ENCODE measurements at regions not wholly inside any gene's neighbourhood (a gene's known extent, or its start where the extent isn't known, plus 50 kb on each side); places are given as distances from the start of the nearest gene placed in this dataset.

DNA sequence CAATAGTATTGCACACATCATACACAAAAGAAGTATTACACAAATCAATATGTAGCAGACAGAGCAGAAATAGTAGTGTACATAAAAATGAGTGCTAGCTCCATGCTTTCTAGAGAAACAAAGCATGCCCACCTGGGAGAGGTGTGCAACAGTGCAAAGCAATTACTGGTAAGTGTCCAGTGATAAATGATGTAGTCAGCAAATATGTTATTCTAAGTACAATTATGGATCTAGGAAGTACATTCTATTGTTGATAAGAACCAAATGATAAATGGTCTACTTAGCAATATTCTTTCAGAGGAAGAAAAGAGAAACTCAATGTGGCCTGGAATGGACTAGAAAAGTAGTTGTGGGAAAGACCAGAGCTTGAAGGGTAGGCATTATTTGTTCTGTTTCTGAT, 188.6 kb downstream of the HINT1 start:
- no peak overlapping the region for H3K9ac ChIP-seq (ENCODE audit: low read length)
- H3K36me3 ChIP-seq (ENCODE audit: control insufficient read depth, insufficient read depth, low read length), result no peaks in the 10 kb centered on the region
- peaks cover 9% of the 10 kb centered on the region; the same call in 1 of the 2 replicates for H3K4me1 ChIP-seq (ENCODE audit: control insufficient read depth, insufficient read depth, low read length)
- no peak overlapping the region for H3K4me3 ChIP-seq (ENCODE audit: low read depth, low read length)
- peaks cover 4% of the 10 kb centered on the region for H3K9me3 ChIP-seq (ENCODE audit: control insufficient read depth, insufficient read depth, low read depth, low read length)
- H3K27me3 ChIP-seq (ENCODE audit: control insufficient read depth, insufficient read depth, low read length), result no peaks in the 10 kb centered on the region
- no peak overlapping the region for H3K27ac ChIP-seq (ENCODE audit: low read depth, low read length)

DNA sequence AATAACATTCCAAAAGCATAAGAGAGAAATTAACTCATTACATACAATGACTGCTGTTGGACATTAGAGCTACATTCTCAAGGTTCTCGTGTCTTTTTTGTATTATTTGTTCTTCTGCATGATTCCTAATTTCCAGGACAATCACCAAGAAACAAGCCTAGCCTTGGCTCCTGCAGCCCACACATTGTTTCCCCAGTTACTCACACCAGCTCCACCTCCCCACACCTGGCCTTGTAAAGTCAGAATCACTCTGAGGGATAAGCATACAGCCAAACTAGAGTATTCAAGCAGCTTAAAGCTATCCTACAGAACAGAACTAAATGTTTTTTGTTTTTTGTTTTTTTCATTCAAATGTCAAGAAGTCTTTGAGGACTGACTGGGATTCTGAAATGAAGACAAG, 189.2 kb downstream of the HINT1 start:
- H3K27me3 ChIP-seq (ENCODE audit: control insufficient read depth, insufficient read depth, low read length), result no peaks in the 10 kb centered on the region
- no peak overlapping the region for H3K4me3 ChIP-seq (ENCODE audit: low read depth, low read length)
- no peaks in the 10 kb centered on the region; the same call in 1 of the 2 replicates for H3K9me3 ChIP-seq (ENCODE audit: control insufficient read depth, insufficient read depth, low read depth, low read length)
- no peaks in the 10 kb centered on the region for H3K36me3 ChIP-seq (ENCODE audit: control insufficient read depth, insufficient read depth, low read length)
- peaks cover 9% of the 10 kb centered on the region; the same call in 1 of the 2 replicates for H3K4me1 ChIP-seq (ENCODE audit: control insufficient read depth, insufficient read depth, low read length)
- H3K27ac ChIP-seq (ENCODE audit: low read depth, low read length), result no peak overlapping the region
- H3K9ac ChIP-seq (ENCODE audit: low read length), result no peak overlapping the region

DNA sequence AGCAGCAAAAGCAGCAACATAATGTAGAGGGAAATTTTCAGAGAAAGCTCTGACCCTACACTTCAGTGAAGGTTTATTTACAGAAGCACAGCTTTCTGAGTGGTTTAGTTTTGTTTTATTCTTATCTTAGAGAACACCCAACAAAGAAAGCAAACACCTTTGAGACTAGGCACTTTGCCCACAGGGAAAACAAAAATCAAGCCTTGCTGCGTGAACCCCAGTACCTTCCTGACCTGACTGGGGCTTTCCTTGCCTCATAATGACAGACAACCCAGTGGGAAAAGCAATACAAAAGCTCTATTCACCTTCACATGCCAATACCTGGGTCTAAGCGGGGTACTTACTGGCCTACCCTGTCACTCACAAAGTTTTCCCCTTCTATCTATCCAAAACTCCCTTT, 189.8 kb downstream of the HINT1 start:
- Histone ChIP-seq H3K27ac (ENCODE audit: low read depth, low read length) (no peak overlapping the region), H3K9me3 (ENCODE audit: control insufficient read depth, insufficient read depth, low read depth, low read length) (no peaks in the 10 kb centered on the region; the same call in 1 of the 2 replicates), H3K4me3 (ENCODE audit: low read depth, low read length) (no peak overlapping the region), H3K4me1 (ENCODE audit: control insufficient read depth, insufficient read depth, low read length) (peaks cover 9% of the 10 kb centered on the region; the same call in 1 of the 2 replicates), H3K27me3 (ENCODE audit: control insufficient read depth, insufficient read depth, low read length) (no peaks in the 10 kb centered on the region), H3K9ac (ENCODE audit: low read length) (no peak overlapping the region), H3K36me3 (ENCODE audit: control insufficient read depth, insufficient read depth, low read length) (no peaks in the 10 kb centered on the region)

DNA sequence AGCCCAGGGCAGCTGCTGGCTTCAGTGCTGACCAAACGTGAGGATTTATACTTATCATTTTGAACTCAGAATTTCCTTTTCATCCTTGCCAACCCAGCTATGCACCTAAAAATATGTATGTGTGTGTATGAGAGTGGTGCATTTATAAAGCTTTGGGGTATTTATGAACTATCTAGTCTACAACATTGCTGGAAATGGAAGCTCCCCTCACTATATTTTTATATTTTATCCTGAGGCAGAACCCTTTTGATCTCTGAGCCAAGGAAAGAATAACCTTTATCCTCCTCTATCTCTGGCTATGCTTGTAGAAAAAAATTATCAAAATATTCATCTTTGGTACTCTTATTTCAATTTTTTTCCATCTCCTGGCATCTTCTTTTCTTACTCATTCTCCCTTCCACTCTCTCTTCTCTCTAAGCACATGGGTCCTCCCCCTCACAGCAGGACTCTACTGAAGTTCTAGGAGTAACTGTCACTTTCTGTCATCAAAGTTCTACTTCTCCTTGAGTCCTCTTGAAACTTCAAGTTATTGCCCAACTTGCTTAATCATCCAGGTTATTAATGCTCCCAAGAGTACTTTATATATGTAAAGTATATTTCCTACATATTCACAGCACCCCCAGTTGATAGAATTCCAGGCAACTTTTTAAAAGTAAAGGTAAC, 190.9 kb downstream of the HINT1 start:
- Histone ChIP-seq H3K4me3 (ENCODE audit: low read depth, low read length) (no peak overlapping the region), H3K36me3 (ENCODE audit: control insufficient read depth, insufficient read depth, low read length) (no peaks in the 10 kb centered on the region), H3K9me3 (ENCODE audit: control insufficient read depth, insufficient read depth, low read depth, low read length) (no peaks in the 10 kb centered on the region; the same call in 1 of the 2 replicates), H3K9ac (ENCODE audit: low read length) (no peak overlapping the region), H3K27me3 (ENCODE audit: control insufficient read depth, insufficient read depth, low read length) (no peaks in the 10 kb centered on the region), H3K27ac (ENCODE audit: low read depth, low read length) (no peak overlapping the region), H3K4me1 (ENCODE audit: control insufficient read depth, insufficient read depth, low read length) (peaks cover 9% of the 10 kb centered on the region; the same call in 1 of the 2 replicates)

DNA sequence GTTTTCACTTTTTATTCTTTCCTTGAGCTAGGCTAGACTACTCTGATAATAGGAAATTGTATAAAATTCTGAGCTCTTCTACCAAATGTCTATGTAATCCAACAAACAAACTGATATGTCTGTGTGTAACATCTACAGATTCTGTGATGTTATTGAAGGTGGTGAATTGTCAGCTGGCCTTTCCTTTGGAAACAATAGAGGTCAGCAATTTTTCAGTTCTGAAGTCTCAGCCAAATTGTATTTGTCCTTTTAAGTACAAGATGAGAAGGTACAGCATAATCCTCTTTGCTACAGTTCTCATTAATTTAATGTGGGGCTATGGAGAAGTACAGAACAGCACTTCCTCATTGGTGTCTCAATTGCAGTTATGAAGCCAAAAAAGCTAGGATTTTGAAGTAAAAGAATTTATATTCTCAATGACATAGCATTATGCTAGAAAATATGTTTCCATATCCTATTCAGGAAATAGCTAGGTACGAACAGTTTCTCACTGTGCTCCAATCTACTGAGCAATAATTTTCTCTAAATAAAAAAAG, 198.0 kb downstream of the HINT1 start:
- Histone ChIP-seq H3K9me3 (ENCODE audit: control insufficient read depth, insufficient read depth, low read depth, low read length) (peaks cover 2% of the 10 kb centered on the region; the same call in 1 of the 2 replicates), H3K9ac (ENCODE audit: low read length) (no peak overlapping the region), H3K4me1 (ENCODE audit: control insufficient read depth, insufficient read depth, low read length) (no peaks in the 10 kb centered on the region), H3K27me3 (ENCODE audit: control insufficient read depth, insufficient read depth, low read length) (no peaks in the 10 kb centered on the region), H3K27ac (ENCODE audit: low read depth, low read length) (no peak overlapping the region), H3K4me3 (ENCODE audit: low read depth, low read length) (no peak overlapping the region), H3K36me3 (ENCODE audit: control insufficient read depth, insufficient read depth, low read length) (no peaks in the 10 kb centered on the region)

DNA sequence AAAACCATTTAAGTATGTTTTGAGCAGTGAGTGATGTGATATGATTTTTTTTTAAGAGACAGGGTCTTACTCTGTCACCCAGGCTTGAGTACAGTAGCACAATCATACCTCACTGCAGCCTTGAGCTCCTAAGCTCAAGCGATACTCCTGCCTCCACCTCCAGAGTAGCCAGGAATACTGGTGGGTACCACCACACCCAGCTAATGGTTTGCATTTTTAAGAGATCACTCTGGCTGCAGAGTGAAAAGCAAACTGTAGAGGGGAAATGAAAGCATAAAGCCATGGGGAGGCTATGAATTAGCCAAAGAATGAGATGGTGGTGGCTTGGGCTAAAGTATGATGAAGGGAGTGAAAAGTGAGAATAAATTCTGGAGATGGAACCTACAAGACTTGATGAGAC, 199.1 kb downstream of the HINT1 start:
- H3K4me3 ChIP-seq (ENCODE audit: low read depth, low read length), result no peak overlapping the region
- H3K9ac ChIP-seq (ENCODE audit: low read length), result no peak overlapping the region
- H3K9me3 ChIP-seq (ENCODE audit: control insufficient read depth, insufficient read depth, low read depth, low read length), result peaks cover 2% of the 10 kb centered on the region; the same call in 1 of the 2 replicates
- H3K36me3 ChIP-seq (ENCODE audit: control insufficient read depth, insufficient read depth, low read length), result no peaks in the 10 kb centered on the region
- no peaks in the 10 kb centered on the region for H3K4me1 ChIP-seq (ENCODE audit: control insufficient read depth, insufficient read depth, low read length)
- H3K27me3 ChIP-seq (ENCODE audit: control insufficient read depth, insufficient read depth, low read length), result no peaks in the 10 kb centered on the region
- H3K27ac ChIP-seq (ENCODE audit: low read depth, low read length), result no peak overlapping the region

DNA sequence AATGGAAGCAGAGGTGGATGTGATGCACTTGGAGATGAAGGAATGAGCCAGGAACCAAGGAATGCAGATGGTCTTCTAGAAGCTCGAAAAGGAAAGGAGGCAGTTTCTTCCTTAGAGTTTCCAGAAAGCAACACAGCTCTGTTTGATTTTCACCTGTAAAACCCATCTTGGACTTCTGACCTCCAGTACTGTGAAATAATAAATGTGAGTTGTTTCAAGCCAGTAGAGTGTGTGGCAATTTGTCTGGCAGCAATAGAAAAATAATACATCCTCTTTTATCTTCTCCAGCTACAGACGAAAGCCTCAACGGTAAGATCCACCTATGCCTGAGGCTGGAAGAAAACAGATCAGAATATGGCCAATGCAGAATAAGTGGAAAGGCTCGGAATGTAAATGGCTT, 199.7 kb downstream of the HINT1 start:
- Histone ChIP-seq H3K27me3 (ENCODE audit: control insufficient read depth, insufficient read depth, low read length) (no peaks in the 10 kb centered on the region), H3K4me1 (ENCODE audit: control insufficient read depth, insufficient read depth, low read length) (no peaks in the 10 kb centered on the region), H3K36me3 (ENCODE audit: control insufficient read depth, insufficient read depth, low read length) (no peaks in the 10 kb centered on the region), H3K4me3 (ENCODE audit: low read depth, low read length) (no peak overlapping the region), H3K27ac (ENCODE audit: low read depth, low read length) (no peak overlapping the region), H3K9me3 (ENCODE audit: control insufficient read depth, insufficient read depth, low read depth, low read length) (peaks cover 2% of the 10 kb centered on the region; the same call in 1 of the 2 replicates), H3K9ac (ENCODE audit: low read length) (no peak overlapping the region)

DNA sequence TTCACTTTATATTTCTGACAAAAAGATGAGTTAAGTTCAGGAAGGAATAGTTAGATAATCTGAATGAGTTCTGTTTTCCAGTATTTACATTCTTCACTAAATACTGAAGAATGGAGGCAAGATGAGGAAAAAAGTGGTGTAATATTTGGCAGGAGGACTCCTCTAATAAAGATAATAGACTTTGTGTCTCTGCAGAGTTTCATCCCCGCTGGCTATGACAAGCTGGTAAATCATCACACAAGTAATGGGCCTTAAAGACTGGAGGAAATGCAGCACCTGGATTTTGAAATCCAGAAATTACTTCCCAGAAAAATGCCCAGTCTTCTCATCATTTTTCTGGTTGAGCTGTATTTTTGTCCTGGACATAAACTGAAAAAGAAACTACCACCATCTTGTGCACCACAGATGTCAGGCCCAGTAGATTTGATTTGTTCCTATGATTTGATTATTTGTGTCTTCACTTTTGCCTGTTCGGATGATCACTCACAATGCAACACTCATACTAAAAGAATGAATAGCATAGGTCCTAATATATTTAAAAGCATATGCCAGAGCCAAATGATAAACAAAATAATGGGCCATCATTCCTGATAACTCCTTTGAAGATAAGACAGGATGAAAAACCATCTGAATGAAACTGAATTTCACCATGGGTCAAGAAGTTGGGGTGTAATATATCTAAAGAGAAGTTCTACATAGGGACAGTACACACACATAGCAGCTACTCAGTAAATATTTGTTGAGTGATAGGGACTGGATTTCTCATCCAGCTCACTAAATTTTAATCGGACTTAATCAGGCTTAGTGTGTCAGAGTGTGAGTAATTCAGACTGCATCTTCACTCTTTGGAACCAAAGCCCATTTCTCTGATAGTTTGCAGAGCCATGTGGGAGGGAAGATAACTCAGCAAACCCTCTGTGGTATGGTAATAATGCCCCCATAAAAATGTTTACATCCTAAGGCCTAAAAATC, 200.5 kb downstream of the HINT1 start:
- Histone ChIP-seq H3K9me3 (ENCODE audit: control insufficient read depth, insufficient read depth, low read depth, low read length) (peaks cover 2% of the 10 kb centered on the region; the same call in 1 of the 2 replicates), H3K4me3 (ENCODE audit: low read depth, low read length) (no peak overlapping the region), H3K9ac (ENCODE audit: low read length) (no peak overlapping the region), H3K27ac (ENCODE audit: low read depth, low read length) (no peak overlapping the region), H3K4me1 (ENCODE audit: control insufficient read depth, insufficient read depth, low read length) (no peaks in the 10 kb centered on the region), H3K36me3 (ENCODE audit: control insufficient read depth, insufficient read depth, low read length) (no peaks in the 10 kb centered on the region), H3K27me3 (ENCODE audit: control insufficient read depth, insufficient read depth, low read length) (no peaks in the 10 kb centered on the region)

DNA sequence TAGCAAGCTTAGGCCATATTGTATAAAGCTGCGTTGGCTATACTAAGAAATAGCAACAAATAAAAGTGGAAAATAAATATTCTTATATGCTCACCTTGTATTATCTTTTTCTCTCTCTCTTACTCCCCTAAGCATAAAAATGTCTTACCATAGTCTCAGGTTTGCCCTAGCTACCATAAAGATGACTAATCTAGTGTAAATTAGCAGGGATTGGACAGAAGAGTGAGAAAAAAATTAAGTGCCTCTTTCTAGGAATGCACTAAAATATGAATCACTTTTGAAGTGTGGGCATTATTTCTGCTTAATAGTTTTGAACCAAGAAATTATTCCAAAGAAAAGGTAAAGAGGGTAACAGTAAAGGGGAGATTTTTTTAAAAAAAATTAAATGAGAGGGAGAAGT, 201.3 kb downstream of the HINT1 start:
- H3K4me1 ChIP-seq (ENCODE audit: control insufficient read depth, insufficient read depth, low read length), result no peaks in the 10 kb centered on the region
- H3K27ac ChIP-seq (ENCODE audit: low read depth, low read length), result no peak overlapping the region
- H3K9ac ChIP-seq (ENCODE audit: low read length), result no peak overlapping the region
- H3K36me3 ChIP-seq (ENCODE audit: control insufficient read depth, insufficient read depth, low read length), result no peaks in the 10 kb centered on the region
- H3K4me3 ChIP-seq (ENCODE audit: low read depth, low read length), result no peak overlapping the region
- H3K27me3 ChIP-seq (ENCODE audit: control insufficient read depth, insufficient read depth, low read length), result no peaks in the 10 kb centered on the region
- peaks cover 2% of the 10 kb centered on the region; the same call in 1 of the 2 replicates for H3K9me3 ChIP-seq (ENCODE audit: control insufficient read depth, insufficient read depth, low read depth, low read length)

DNA sequence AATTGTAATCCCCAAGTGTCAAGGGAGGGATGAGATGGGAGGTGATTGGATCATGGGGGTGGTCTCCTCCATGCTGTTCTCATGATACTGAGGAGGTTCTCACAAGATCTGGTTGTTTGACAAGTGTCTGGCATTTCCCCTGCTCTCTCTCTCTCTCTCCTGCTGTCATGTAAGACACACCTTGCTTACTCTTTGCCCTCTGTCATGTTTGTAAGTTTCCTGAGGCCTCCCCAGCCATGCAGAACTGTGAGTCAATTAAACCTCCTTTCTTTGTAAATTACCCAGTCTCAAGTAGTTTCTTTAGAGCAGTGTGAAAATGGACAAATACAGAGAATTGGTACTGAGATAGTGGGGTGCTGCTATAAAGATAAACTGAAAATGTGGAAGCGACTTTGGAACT, 207.9 kb downstream of the HINT1 start:
- H3K27me3 ChIP-seq (ENCODE audit: control insufficient read depth, insufficient read depth, low read length), result no peaks in the 10 kb centered on the region
- H3K36me3 ChIP-seq (ENCODE audit: control insufficient read depth, insufficient read depth, low read length), result no peaks in the 10 kb centered on the region
- H3K27ac ChIP-seq (ENCODE audit: low read depth, low read length), result no peak overlapping the region
- no peak overlapping the region for H3K4me3 ChIP-seq (ENCODE audit: low read depth, low read length)
- H3K9me3 ChIP-seq (ENCODE audit: control insufficient read depth, insufficient read depth, low read depth, low read length), result no peaks in the 10 kb centered on the region; the same call in 1 of the 2 replicates
- peaks cover 17% of the 10 kb centered on the region; the same call in 1 of the 2 replicates for H3K4me1 ChIP-seq (ENCODE audit: control insufficient read depth, insufficient read depth, low read length)
- no peak overlapping the region for H3K9ac ChIP-seq (ENCODE audit: low read length)

All from HUES6 (cell line).